MM.1S (cell line): ENCODE measurements at regions not wholly inside any gene's neighbourhood (a gene's known extent, or its start where the extent isn't known, plus 50 kb on each side); places are given as distances from the start of the nearest gene placed in this dataset.

Experiments
- DNase-seq: peaks from one replicate; pipeline ENCODE4 v3.0.0-alpha.2; 2015
- H2AFZ ChIP-seq: fragments of 300-600 bp; sonication (generic); 2 replicates; pipeline ENCODE4 v1.6.0; 2016; ENCODE audit warnings: antibody characterized with exemption, low read length
- H3F3A ChIP-seq: fragments of 300-600 bp; sonication (generic); 2 replicates; pipeline ENCODE4 v1.6.1; 2016; ENCODE audit warnings: mild to moderate bottlenecking, antibody characterized with exemption, low read length, moderate library complexity, mixed read lengths; ENCODE audit not compliant: insufficient read depth
- H3K27ac ChIP-seq: fragments of 300-600 bp; sonication (generic); 2 replicates; pipeline ENCODE4 v1.5.1; 2016; ENCODE audit warnings: mild to moderate bottlenecking, low read length
- H3K27me3 ChIP-seq: fragments of 300-600 bp; sonication (generic); replicated peaks from 2 replicates; pipeline ENCODE4 v1.6.0; 2016; ENCODE audit warnings: low read length; ENCODE audit not compliant: insufficient read depth
- H3K36me3 ChIP-seq: fragments of 300-600 bp; sonication (generic); replicated peaks from 2 replicates; pipeline ENCODE4 v1.6.1; 2016; ENCODE audit warnings: mild to moderate bottlenecking, low read length, mixed read lengths; ENCODE audit not compliant: insufficient read depth
- H3K4me1 ChIP-seq: fragments of 300-600 bp; sonication (generic); 2 replicates; pipeline ENCODE4 v1.6.1; 2016; ENCODE audit warnings: low read length, mixed read lengths
- H3K4me2 ChIP-seq: fragments of 300-600 bp; sonication (generic); 2 replicates; pipeline ENCODE4 v1.6.0; 2016; ENCODE audit warnings: low read depth, low read length
- H3K4me3 ChIP-seq: fragments of 300-600 bp; sonication (generic); 2 replicates; pipeline ENCODE4 v1.5.1; 2016; ENCODE audit warnings: low read length, mixed read lengths
- H3K79me2 ChIP-seq: fragments of 300-600 bp; sonication (generic); 2 replicates; pipeline ENCODE4 v1.6.1; 2016; ENCODE audit warnings: mixed run types, low read length, mixed read lengths
- H3K9ac ChIP-seq: fragments of 300-600 bp; sonication (generic); 2 replicates; pipeline ENCODE4 v1.6.1; 2016; ENCODE audit warnings: low read length, mixed read lengths
- H3K9me2 ChIP-seq: fragments of 300-600 bp; sonication (generic); replicated peaks from 2 replicates; pipeline ENCODE4 v1.6.1; 2016; ENCODE audit warnings: mild to moderate bottlenecking, low read length, mixed read lengths; ENCODE audit not compliant: insufficient read depth
- H3K9me3 ChIP-seq: fragments of 300-600 bp; sonication (generic); replicated peaks from 2 replicates; pipeline ENCODE4 v1.6.1; 2016; ENCODE audit warnings: mild to moderate bottlenecking, low read length, mixed read lengths; ENCODE audit not compliant: insufficient read depth
- H4K20me1 ChIP-seq: fragments of 300-600 bp; sonication (generic); 2 replicates; pipeline ENCODE4 v1.6.1; 2016; ENCODE audit warnings: mild to moderate bottlenecking, low read length, moderate library complexity, mixed read lengths; ENCODE audit not compliant: insufficient read depth
- CTCF ChIP-seq: fragments of 300-600 bp; sonication (generic); IDR thresholded peaks from 2 replicates; pipeline ENCODE4 v1.5.1; 2016; ENCODE audit warnings: antibody characterized with exemption, low read length, mixed read lengths
- EZH2 ChIP-seq: fragments of 300-600 bp; sonication (generic); optimal IDR thresholded peaks from 2 replicates; pipeline ENCODE3; 2017; ENCODE audit warnings: low read depth, mild to moderate bottlenecking, antibody characterized with exemption, low read length, mixed read lengths
- EZH2phosphoT487 ChIP-seq: fragments of 300-600 bp; sonication (generic); IDR thresholded peaks from 2 replicates; pipeline ENCODE4 v1.6.1; 2018; ENCODE audit warnings: antibody characterized with exemption, low read length

DNA sequence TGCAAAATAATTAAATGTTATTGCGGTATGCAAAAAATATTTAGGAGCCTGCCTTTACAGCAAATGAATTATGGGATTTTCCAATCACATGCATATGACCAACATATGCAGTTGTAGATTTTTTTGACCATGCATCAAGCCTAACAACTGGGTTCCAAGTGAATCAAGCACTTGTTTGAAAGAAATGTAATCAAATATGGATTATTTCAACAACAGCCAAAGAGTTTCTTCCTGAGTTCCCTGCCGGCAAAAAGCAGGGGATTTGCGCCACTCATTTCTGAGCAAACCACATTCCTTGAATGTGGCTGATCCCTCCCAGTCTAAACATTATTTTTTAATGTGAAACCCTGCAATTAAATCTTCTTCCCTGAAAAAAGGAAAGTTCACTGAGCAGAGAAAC is 100.1 kb upstream of the ADTRP start:
- no peaks in the 10 kb centered on the region for H3F3A ChIP-seq

DNA sequence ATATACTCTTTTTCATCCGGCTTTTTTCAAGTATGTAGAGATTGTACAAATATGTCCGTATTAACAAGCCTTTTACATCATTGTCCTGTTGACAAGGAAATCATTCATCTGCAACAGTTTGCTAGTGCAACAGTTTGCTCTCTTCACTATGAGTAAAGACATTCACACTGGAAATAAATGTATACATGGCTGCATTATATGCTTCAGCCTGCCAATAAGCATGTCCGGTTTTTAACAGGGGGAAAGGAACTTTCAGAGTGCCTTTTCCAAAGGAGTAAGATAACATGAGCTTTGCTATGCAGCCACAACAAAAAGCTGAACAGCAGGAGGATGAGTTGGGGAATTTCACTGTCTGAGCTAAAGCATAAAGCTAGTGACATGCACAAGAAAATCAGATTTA is 99.4 kb upstream of the ADTRP start:
- Histone ChIP-seq H3K36me3 (no peaks in the 10 kb centered on the region), H3F3A (no peaks in the 10 kb centered on the region), H4K20me1 (no peaks in the 10 kb centered on the region), H2AFZ (no peak overlapping the region), H3K9me2 (no peaks in the 10 kb centered on the region), H3K27ac (no peak overlapping the region), H3K9ac (no peak overlapping the region), H3K27me3 (no peaks in the 10 kb centered on the region), H3K79me2 (no peaks in the 10 kb centered on the region), H3K4me3 (no peak overlapping the region), H3K4me2 (no peak overlapping the region), H3K4me1 (peaks cover 14% of the 10 kb centered on the region), H3K9me3 (no peaks in the 10 kb centered on the region)
- DNase-seq, result no peak
- TF ChIP-seq EZH2phosphoT487 (no peak), CTCF (no peak), EZH2 (no peak)

More for the DNA sequence above, 100.1 kb upstream of the ADTRP start:
- no peak for TF ChIP-seq EZH2
- TF ChIP-seq EZH2phosphoT487, result no peak
- no peak for TF ChIP-seq CTCF
- no peaks in the 10 kb centered on the region for H4K20me1 ChIP-seq
- H3K27me3 ChIP-seq, result no peaks in the 10 kb centered on the region
- no peak overlapping the region for H3K27ac ChIP-seq
- DNase-seq, result no peak
- no peak overlapping the region for H2AFZ ChIP-seq
- H3K9me2 ChIP-seq, result no peaks in the 10 kb centered on the region
- peaks cover 14% of the 10 kb centered on the region for H3K4me1 ChIP-seq
- no peaks in the 10 kb centered on the region for H3K36me3 ChIP-seq
- no peak overlapping the region for H3K4me3 ChIP-seq
- H3K9me3 ChIP-seq, result no peaks in the 10 kb centered on the region
- no peak overlapping the region for H3K9ac ChIP-seq
- no peaks in the 10 kb centered on the region for H3K79me2 ChIP-seq
- H3K4me2 ChIP-seq, result no peak overlapping the region

GRCh38 chr6:11876934-11877433 is 98.4 kb upstream of the ADTRP start:
- no peak overlapping the region for H2AFZ ChIP-seq
- peak overlapping the region; percentile 31; the same call in 1 of the 2 replicates for H3K4me2 ChIP-seq

More at GRCh38 chr6:11876934-11877433, 98.4 kb upstream of the ADTRP start:
- Histone ChIP-seq H3K79me2 (no peaks in the 10 kb centered on the region), H3K4me1 (peaks cover 14% of the 10 kb centered on the region), H3K27me3 (no peaks in the 10 kb centered on the region), H3K9ac (peak overlapping the region; percentile 27; the same call in 1 of the 2 replicates), H3F3A (no peaks in the 10 kb centered on the region), H3K9me2 (no peaks in the 10 kb centered on the region), H3K4me3 (no peak overlapping the region), H3K36me3 (no peaks in the 10 kb centered on the region), H3K9me3 (no peaks in the 10 kb centered on the region), H4K20me1 (no peaks in the 10 kb centered on the region), H3K27ac (peak overlapping the region; percentile 48)
- peak; percentile 36 for DNase-seq
- TF ChIP-seq EZH2phosphoT487 (no peak), CTCF (no peak), EZH2 (no peak)
